Keratinocyte (primary cell): ENCODE measurements at regions not wholly inside any gene's neighbourhood (a gene's known extent, or its start where the extent isn't known, plus 50 kb on each side); places are given as distances from the start of the nearest gene placed in this dataset.

Experiments used
- DNase-seq: peaks from one replicate; pipeline ENCODE4 v3.0.0-alpha.2; 2011; ENCODE audit warnings: low read depth, missing footprints, low spot score
- FAIRE-seq: peaks from 2 replicates; lab custom pipeline; 2011; peaks lifted over from hg19 to GRCh38; lab: Jason Lieb, UNC
- H2AFZ ChIP-seq: 2 replicates; pipeline ENCODE4 v1.6.0; 2012; ENCODE audit warnings: low read length, control low read depth, inconsistent platforms; ENCODE audit not compliant: control insufficient read depth
- H3K27ac ChIP-seq: 2 replicates; pipeline ENCODE4 v1.5.1; 2011; ENCODE audit warnings: low read length; ENCODE audit not compliant: control insufficient read depth, insufficient read depth
- H3K27me3 ChIP-seq: 3 replicates; pipeline ENCODE4 v1.6.0; 2011; ENCODE audit warnings: low read length; ENCODE audit not compliant: control insufficient read depth, insufficient read depth; ENCODE audit errors: extremely low read depth
- H3K36me3 ChIP-seq, 2 experiments: 2 replicates in 1 of 2; 3 replicates in 1 of 2; pipeline ENCODE4 v1.5.1; 2011; ENCODE audit warnings: low read length in 2 of 2, mild to moderate bottlenecking in 1 of 2; ENCODE audit not compliant: control insufficient read depth in 2 of 2, insufficient read depth in 2 of 2; ENCODE audit errors: extremely low read depth in 1 of 2
- H3K4me1 ChIP-seq: 3 replicates; pipeline ENCODE4 v1.5.1; 2011; ENCODE audit warnings: low read length; ENCODE audit not compliant: control insufficient read depth, insufficient read depth; ENCODE audit errors: extremely low read depth
- H3K4me2 ChIP-seq: 3 replicates; pipeline ENCODE4 v1.6.0; 2011; ENCODE audit warnings: low read depth, low read length; ENCODE audit not compliant: control insufficient read depth, insufficient read depth; ENCODE audit errors: extremely low read depth
- H3K4me3 ChIP-seq, 3 experiments: fragments of 200-600 bp in 1 of 3; sonication (generic) in 1 of 3; 2 replicates in 2 of 3; 3 replicates in 1 of 3; pipeline ENCODE4 v1.5.1; 2011 to 2016; ENCODE audit warnings: low read length in 3 of 3, mild to moderate bottlenecking in 3 of 3, control low read depth in 2 of 3, inconsistent platforms in 1 of 3, low read depth in 1 of 3, mixed read lengths in 1 of 3, mixed run types in 1 of 3, moderate library complexity in 1 of 3; ENCODE audit not compliant: control insufficient read depth in 2 of 3, insufficient read depth in 2 of 3; ENCODE audit errors: extremely low read depth in 1 of 3
- H3K79me2 ChIP-seq: 2 replicates; pipeline ENCODE4 v1.6.0; 2012; ENCODE audit warnings: low read length; ENCODE audit not compliant: control insufficient read depth, insufficient read depth
- H3K9ac ChIP-seq: 3 replicates; pipeline ENCODE4 v1.6.0; 2011; ENCODE audit warnings: low read length; ENCODE audit not compliant: control insufficient read depth, insufficient read depth; ENCODE audit errors: extremely low read depth
- H3K9me1 ChIP-seq: 3 replicates; pipeline ENCODE4 v1.6.0; 2011; ENCODE audit warnings: low read length; ENCODE audit not compliant: control insufficient read depth, insufficient read depth; ENCODE audit errors: extremely low read depth
- H3K9me3 ChIP-seq: 2 replicates; pipeline ENCODE4 v1.5.1; 2012; ENCODE audit warnings: low read depth, low read length; ENCODE audit not compliant: control insufficient read depth
- H4K20me1 ChIP-seq: 3 replicates; pipeline ENCODE4 v1.6.0; 2011; ENCODE audit warnings: low read length; ENCODE audit not compliant: control insufficient read depth, insufficient read depth; ENCODE audit errors: extremely low read depth
- EZH2 ChIP-seq: IDR thresholded peaks from one replicate; pipeline ENCODE4 v1.6.1; 2012; ENCODE audit warnings: inconsistent platforms, mild to moderate bottlenecking, low read length, moderate library complexity
- dilution Hi-C: fragments of 300-500 bp; cut with MboI; formaldehyde crosslinking; loops from one replicate; pipeline ENCODE4 v1.7.0; 2020; ENCODE audit warnings: low sequenced_read_pairs; ENCODE audit not compliant: extremely low pct_ligation_motif_present
- TF ChIP-seq, protein P1 (sequence below), 3 experiments: IDR thresholded peaks in 1 of 3; conservative IDR thresholded peaks in 1 of 3; optimal IDR thresholded peaks in 1 of 3; 2 replicates in 2 of 3; 3 replicates in 1 of 3; pipeline versions ENCODE3 to v1.5.1; 2011; ENCODE audit warnings: low read length in 3 of 3, mild to moderate bottlenecking in 3 of 3, moderate library complexity in 2 of 3, control low read depth in 1 of 3, inconsistent platforms in 1 of 3; ENCODE audit not compliant: insufficient read depth in 2 of 3; ENCODE audit errors: extremely low read depth in 1 of 3

DNA sequence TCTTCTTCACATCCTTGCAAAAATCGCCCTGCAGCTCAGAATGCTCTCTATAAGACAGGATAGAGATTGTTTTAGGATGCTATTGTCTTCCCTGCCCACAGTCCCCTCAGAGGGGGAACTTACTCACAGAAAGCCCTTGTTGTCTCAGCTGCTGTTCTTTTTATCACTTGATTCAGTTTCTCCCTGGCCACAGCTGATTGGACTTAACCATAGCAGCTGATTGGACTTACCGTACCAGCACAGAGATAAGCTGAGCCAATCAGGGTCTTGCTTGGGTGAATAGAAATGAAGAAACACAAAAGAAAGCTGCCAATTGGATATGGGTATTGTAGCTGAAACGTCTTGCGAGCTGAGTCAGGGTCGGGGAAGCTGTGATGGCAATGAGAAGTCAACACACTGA lies 194.2 kb upstream of the MEX3C start:
- DNase-seq: no peak
- no peak overlapping the region for H3K9ac ChIP-seq
- H3K79me2 ChIP-seq: no peaks in the 10 kb centered on the region
- no peaks in the 10 kb centered on the region for H3K4me1 ChIP-seq
- FAIRE-seq: no peak
- no peak overlapping the region for H3K27ac ChIP-seq
- H4K20me1 ChIP-seq: no peaks in the 10 kb centered on the region
- H3K9me1 ChIP-seq: no peaks in the 10 kb centered on the region
- H3K9me3 ChIP-seq: no peaks in the 10 kb centered on the region
- no peak overlapping the region for H3K4me2 ChIP-seq
- H3K27me3 ChIP-seq: no peaks in the 10 kb centered on the region
- TF ChIP-seq EZH2: no peak
- TF ChIP-seq, protein P1, sequence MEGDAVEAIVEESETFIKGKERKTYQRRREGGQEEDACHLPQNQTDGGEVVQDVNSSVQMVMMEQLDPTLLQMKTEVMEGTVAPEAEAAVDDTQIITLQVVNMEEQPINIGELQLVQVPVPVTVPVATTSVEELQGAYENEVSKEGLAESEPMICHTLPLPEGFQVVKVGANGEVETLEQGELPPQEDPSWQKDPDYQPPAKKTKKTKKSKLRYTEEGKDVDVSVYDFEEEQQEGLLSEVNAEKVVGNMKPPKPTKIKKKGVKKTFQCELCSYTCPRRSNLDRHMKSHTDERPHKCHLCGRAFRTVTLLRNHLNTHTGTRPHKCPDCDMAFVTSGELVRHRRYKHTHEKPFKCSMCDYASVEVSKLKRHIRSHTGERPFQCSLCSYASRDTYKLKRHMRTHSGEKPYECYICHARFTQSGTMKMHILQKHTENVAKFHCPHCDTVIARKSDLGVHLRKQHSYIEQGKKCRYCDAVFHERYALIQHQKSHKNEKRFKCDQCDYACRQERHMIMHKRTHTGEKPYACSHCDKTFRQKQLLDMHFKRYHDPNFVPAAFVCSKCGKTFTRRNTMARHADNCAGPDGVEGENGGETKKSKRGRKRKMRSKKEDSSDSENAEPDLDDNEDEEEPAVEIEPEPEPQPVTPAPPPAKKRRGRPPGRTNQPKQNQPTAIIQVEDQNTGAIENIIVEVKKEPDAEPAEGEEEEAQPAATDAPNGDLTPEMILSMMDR (optimal IDR thresholded peaks at IDR 0.05 in 1 of 3, IDR thresholded peaks at IDR 0.05 in 1 of 3, conservative IDR thresholded peaks at IDR 0.05 in 1 of 3; ENCODE audit: extremely low read depth in 1 of 3, insufficient read depth in 2 of 3, low read length in 3 of 3): no peak
- dilution Hi-C loops: no loop called here
- H3K4me3 ChIP-seq: no peak overlapping the region
- H2AFZ ChIP-seq: no peak overlapping the region
- H3K36me3 ChIP-seq: no peaks in the 10 kb centered on the region

DNA sequence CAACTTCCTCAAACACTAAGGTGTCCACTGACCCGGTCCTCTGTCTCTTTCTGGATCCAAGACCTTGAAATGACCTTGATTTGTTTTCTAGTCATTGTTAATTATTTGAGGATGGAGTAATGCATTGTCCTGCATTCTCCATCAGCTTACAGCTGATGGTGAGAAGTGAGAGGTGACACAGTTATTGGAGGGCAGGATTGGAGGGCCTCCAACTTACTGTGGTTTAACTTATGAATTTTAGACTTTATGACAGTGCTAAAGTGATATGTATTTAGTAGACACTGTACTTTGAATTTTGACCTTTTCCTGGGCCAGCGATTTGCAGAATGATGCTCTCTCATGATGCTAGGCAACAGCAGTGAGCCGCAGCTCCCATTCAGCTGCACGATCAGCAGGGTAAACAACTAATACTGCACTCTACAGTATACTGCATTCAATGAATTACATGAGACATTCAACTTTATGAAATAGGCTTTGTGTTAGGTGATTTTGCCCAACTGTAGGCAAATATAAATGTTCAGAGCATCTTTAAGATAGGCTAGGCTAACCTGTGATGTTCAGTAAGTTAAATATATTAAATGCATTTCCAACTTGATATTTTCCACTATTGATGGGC lies 200.0 kb upstream of the MEX3C start:
- no peak overlapping the region for H3K4me3 ChIP-seq
- dilution Hi-C loops: no loop called here
- no peaks in the 10 kb centered on the region for H3K4me1 ChIP-seq
- no peak overlapping the region for H2AFZ ChIP-seq
- H3K9me3 ChIP-seq: no peaks in the 10 kb centered on the region
- no peak overlapping the region for H3K27ac ChIP-seq
- no peaks in the 10 kb centered on the region for H3K27me3 ChIP-seq
- DNase-seq (no peak), FAIRE-seq (no peak)
- H4K20me1 ChIP-seq: no peaks in the 10 kb centered on the region
- H3K9me1 ChIP-seq: no peaks in the 10 kb centered on the region
- no peaks in the 10 kb centered on the region for H3K36me3 ChIP-seq
- no peak overlapping the region for H3K4me2 ChIP-seq
- H3K9ac ChIP-seq: no peak overlapping the region
- H3K79me2 ChIP-seq: no peaks in the 10 kb centered on the region
- TF ChIP-seq, protein P1 (optimal IDR thresholded peaks at IDR 0.05 in 1 of 3, IDR thresholded peaks at IDR 0.05 in 1 of 3, conservative IDR thresholded peaks at IDR 0.05 in 1 of 3; ENCODE audit: extremely low read depth in 1 of 3, insufficient read depth in 2 of 3, low read length in 3 of 3): no peak
- no peak for TF ChIP-seq EZH2
